SK-N-MC (cell line): ENCODE measurements at regions not wholly inside any gene's neighbourhood (a gene's known extent, or its start where the extent isn't known, plus 50 kb on each side); places are given as distances from the start of the nearest gene placed in this dataset.

Source experiments
- EZH2 ChIP-seq: fragments of 200-600 bp; sonication (generic); IDR thresholded peaks from one replicate; pipeline ENCODE4 v1.6.1; 2017; ENCODE audit warnings: antibody characterized with exemption
- POLR2AphosphoS5 ChIP-seq: IDR thresholded peaks from 2 replicates; pipeline ENCODE4 v1.6.1; 2012; ENCODE audit warnings: mild to moderate bottlenecking, low read depth, low read length, borderline replicate concordance

DNA sequence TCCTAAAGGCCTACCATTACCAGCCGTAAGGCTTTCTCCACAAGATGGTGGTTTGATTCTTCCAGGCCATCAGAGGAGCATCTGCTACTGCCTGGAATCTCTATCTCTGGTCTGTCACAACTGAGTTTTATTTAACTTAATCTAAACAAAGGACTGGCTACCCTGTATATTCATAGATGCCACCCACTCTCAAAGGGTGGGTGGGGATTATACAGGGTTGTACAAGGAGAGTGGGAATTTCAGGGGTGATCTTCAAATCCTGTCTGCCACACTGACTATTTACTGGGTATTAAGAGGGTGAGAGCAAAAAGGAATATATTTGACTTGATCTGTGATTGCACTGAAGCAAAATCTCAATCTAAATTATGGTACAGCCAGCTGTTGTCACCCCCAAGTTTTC lies 253.3 kb downstream of the MBNL1 start:
- no peak for TF ChIP-seq EZH2
- TF ChIP-seq POLR2AphosphoS5 = no peak
